H1 (cell line): ENCODE measurements at regions not wholly inside any gene's neighbourhood (a gene's known extent, or its start where the extent isn't known, plus 50 kb on each side); places are given as distances from the start of the nearest gene placed in this dataset.

Experiments
- CTCF ChIA-PET: fragments of 300-600 bp; sonication (Branson Sonifier 250); formaldehyde crosslinking; loops from one replicate; lab custom pipeline; 2021; ENCODE audit not compliant: partially characterized antibody; lab: Charles Lee
- POLR2A ChIA-PET: fragments of 300-600 bp; sonication (Branson Sonifier 250); formaldehyde crosslinking; loops from one replicate; lab custom pipeline; 2021; ENCODE audit warnings: inconsistent platforms; ENCODE audit not compliant: partially characterized antibody; lab: Charles Lee
- DNase-seq, 2 experiments: peaks; one replicate each; pipeline versions ENCODE4 v3.0.0 to v3.0.0-alpha.2; 2010 to 2022; ENCODE audit warnings: low spot score in 2 of 2, low read depth in 1 of 2, mixed read lengths in 1 of 2
- FAIRE-seq: peaks from 2 replicates; lab custom pipeline; 2011; peaks lifted over from hg19 to GRCh38; lab: Jason Lieb, UNC
- H2AFZ ChIP-seq: 2 replicates; pipeline ENCODE4 v1.8.1; 2012; ENCODE audit warnings: low read length, inconsistent platforms
- H2AK5ac ChIP-seq: 2 replicates; pipeline ENCODE4 v1.6.1; 2013; ENCODE audit warnings: low read depth, low read length
- H2BK120ac ChIP-seq: replicated peaks from 2 replicates; pipeline ENCODE3; 2013; ENCODE audit warnings: low read depth, low read length, inconsistent platforms
- H2BK12ac ChIP-seq: 2 replicates; pipeline ENCODE4 v1.6.1; 2013; ENCODE audit warnings: low read depth, low read length
- H2BK15ac ChIP-seq: 2 replicates; pipeline ENCODE4 v1.6.1; 2013; ENCODE audit warnings: low read length
- H2BK20ac ChIP-seq: 2 replicates; pipeline ENCODE4 v1.6.1; 2013; ENCODE audit warnings: low read length
- H2BK5ac ChIP-seq: 2 replicates; pipeline ENCODE4 v1.6.1; 2013; ENCODE audit warnings: low read depth, low read length
- H3K14ac ChIP-seq: 2 replicates; pipeline ENCODE4 v1.6.1; 2013; ENCODE audit warnings: inconsistent platforms; ENCODE audit not compliant: insufficient read length
- H3K18ac ChIP-seq: 2 replicates; pipeline ENCODE4 v1.6.1; 2013; ENCODE audit warnings: low read length; ENCODE audit errors: extremely low read depth
- H3K23ac ChIP-seq: 2 replicates; pipeline ENCODE4 v1.6.1; 2013; ENCODE audit warnings: inconsistent platforms; ENCODE audit not compliant: insufficient read length
- H3K23me2 ChIP-seq: 2 replicates; pipeline ENCODE4 v1.6.1; 2013; ENCODE audit warnings: low read depth, low read length
- H3K27ac ChIP-seq: 2 replicates; pipeline ENCODE4 v1.6.1; 2011; ENCODE audit warnings: low read depth, low read length, inconsistent platforms
- H3K27me3 ChIP-seq, 4 experiments: replicated peaks in 1 of 4; 1 replicate in 1 of 4; 2 replicates in 3 of 4; pipeline versions ENCODE4 v1.6.1 to v1.8.1; 2011 to 2013; ENCODE audit warnings: low read length in 3 of 4, mild to moderate bottlenecking in 3 of 4, inconsistent platforms in 2 of 4, mixed read lengths in 2 of 4, moderate library complexity in 1 of 4; ENCODE audit not compliant: control insufficient read depth in 3 of 4, insufficient read depth in 3 of 4; ENCODE audit errors: extremely low read depth in 1 of 4
- H3K36me3 ChIP-seq, 4 experiments: 2 replicates each; pipeline versions ENCODE4 v1.6.1 to v1.8.1; 2011 to 2013; ENCODE audit warnings: mild to moderate bottlenecking in 4 of 4, low read length in 3 of 4, moderate library complexity in 2 of 4, control low read depth in 1 of 4, inconsistent platforms in 1 of 4; ENCODE audit not compliant: insufficient read depth in 4 of 4, control insufficient read depth in 2 of 4
- H3K4ac ChIP-seq: replicated peaks from 2 replicates; pipeline ENCODE3; 2013; ENCODE audit warnings: low read length, low read depth, mixed read lengths, inconsistent platforms; ENCODE audit not compliant: insufficient read length
- H3K4me1 ChIP-seq, 4 experiments: replicated peaks in 1 of 4; 1 replicate in 1 of 4; 2 replicates in 3 of 4; pipeline versions ENCODE4 v1.6.1 to v1.8.1; 2011 to 2013; ENCODE audit warnings: low read length in 3 of 4, inconsistent platforms in 2 of 4, mixed read lengths in 1 of 4; ENCODE audit not compliant: insufficient read depth in 4 of 4, control insufficient read depth in 3 of 4
- H3K4me2 ChIP-seq, 2 experiments: 2 replicates each; pipeline versions ENCODE4 v1.6.1 to v1.8.1; 2011 to 2013; ENCODE audit warnings: low read depth in 2 of 2, low read length in 2 of 2, control low read depth in 1 of 2, inconsistent platforms in 1 of 2, mild to moderate bottlenecking in 1 of 2; ENCODE audit not compliant: insufficient read depth in 1 of 2
- H3K4me3 ChIP-seq, 4 experiments: fragments of 200-600, 300-600 bp in 1 of 4; sonication (generic), shearing (Covaris generic), sonication (Bioruptor Twin) in 1 of 4; 2 replicates each; pipeline versions ENCODE4 v1.5.1 to v1.8.1; 2011 to 2016; ENCODE audit warnings: low read length in 4 of 4, low read depth in 3 of 4, control low read depth in 2 of 4, inconsistent platforms in 2 of 4, mild to moderate bottlenecking in 2 of 4, mixed read lengths in 1 of 4, moderate library complexity in 1 of 4; ENCODE audit not compliant: insufficient read depth in 2 of 4; ENCODE audit errors: extremely low read depth in 1 of 4
- H3K56ac ChIP-seq: replicated peaks from 2 replicates; pipeline ENCODE3; 2013; ENCODE audit warnings: low read depth, mild to moderate bottlenecking, mixed read lengths, low read length, inconsistent platforms; ENCODE audit not compliant: insufficient read length
- H3K79me1 ChIP-seq: 2 replicates; pipeline ENCODE4 v1.6.1; 2013; ENCODE audit warnings: low read depth, low read length, control low read depth
- H3K79me2 ChIP-seq, 2 experiments: 2 replicates each; pipeline versions ENCODE4 v1.6.1 to v1.8.1; 2012 to 2013; ENCODE audit warnings: low read length in 2 of 2, mild to moderate bottlenecking in 2 of 2, inconsistent platforms in 1 of 2; ENCODE audit not compliant: insufficient read depth in 2 of 2, control insufficient read depth in 1 of 2
- H3K9ac ChIP-seq, 4 experiments: replicated peaks in 1 of 4; 1 replicate in 1 of 4; 2 replicates in 3 of 4; pipeline versions ENCODE4 v1.6.1 to v1.8.1; 2011 to 2013; ENCODE audit warnings: low read depth in 3 of 4, low read length in 3 of 4, control low read depth in 2 of 4, mild to moderate bottlenecking in 2 of 4, moderate library complexity in 2 of 4, inconsistent platforms in 1 of 4; ENCODE audit errors: extremely low read depth in 1 of 4
- H3K9me3 ChIP-seq, 2 experiments: 2 replicates each; pipeline versions ENCODE4 v1.6.1 to v1.8.1; 2012 to 2013; ENCODE audit warnings: mild to moderate bottlenecking in 2 of 2, moderate library complexity in 2 of 2, control low read depth in 1 of 2, inconsistent platforms in 1 of 2, low read depth in 1 of 2, low read length in 1 of 2, mixed read lengths in 1 of 2; ENCODE audit not compliant: insufficient read depth in 2 of 2
- H4K20me1 ChIP-seq, 2 experiments: replicated peaks in 1 of 2; 2 replicates each; pipeline versions ENCODE3 to v1.8.1; 2011 to 2013; ENCODE audit warnings: inconsistent platforms in 2 of 2, low read length in 2 of 2, mild to moderate bottlenecking in 1 of 2; ENCODE audit not compliant: insufficient read depth in 2 of 2, control insufficient read depth in 1 of 2
- H4K5ac ChIP-seq: 2 replicates; pipeline ENCODE4 v1.6.1; 2013; ENCODE audit warnings: low read length, low read depth, mixed read lengths, inconsistent platforms; ENCODE audit not compliant: insufficient read length
- H4K8ac ChIP-seq: 2 replicates; pipeline ENCODE4 v1.8.0; 2013; ENCODE audit warnings: mild to moderate bottlenecking, moderate library complexity, low read length, inconsistent platforms; ENCODE audit not compliant: insufficient read depth; ENCODE audit errors: extremely low read depth
- H4K91ac ChIP-seq: replicated peaks from 2 replicates; pipeline ENCODE3; 2013; ENCODE audit warnings: low read length, mixed read lengths, inconsistent platforms; ENCODE audit not compliant: insufficient read length
- CHD2 ChIP-seq: IDR thresholded peaks from 2 replicates; pipeline ENCODE4 v1.6.1; 2012; ENCODE audit warnings: low read length, improper control_type of control experiment
- YY1 ChIP-seq: IDR thresholded peaks from 2 replicates; pipeline ENCODE4 v1.6.1; 2011; ENCODE audit warnings: low read depth, mild to moderate bottlenecking, low read length
- WGBS, 2 experiments: shearing (Covaris generic) in 1 of 2; methylation state at CpG; one replicate each; pipeline versions ENCODE4 v1.1.6 to v1.1.7; 2013 to 2015; ENCODE audit warnings: low lambda C conversion rate in 2 of 2, mixed read lengths in 2 of 2, inconsistent platforms in 1 of 2, low coverage in 1 of 2, missing lambda C conversion rate in 1 of 2; ENCODE audit not compliant: insufficient replicate concordance in 2 of 2, insufficient coverage in 1 of 2, insufficient read length in 1 of 2; ENCODE audit errors: extremely low coverage in 1 of 2, missing lambda C conversion rate in 1 of 2; 5-methylcytosine and 5-hydroxymethylcytosine counted together

GRCh38 chr1:221154932-221155331, 275.7 kb downstream of the HLX start:
- no peak overlapping the region for H3K18ac ChIP-seq
- POLR2A ChIA-PET: no interaction called here
- H3K27ac ChIP-seq: no peak overlapping the region
- H3K79me1 ChIP-seq: no peaks in the 10 kb centered on the region
- H2BK15ac ChIP-seq: no peak overlapping the region
- no peak overlapping the region for H4K8ac ChIP-seq
- H2BK20ac ChIP-seq: no peak overlapping the region
- H3K9ac ChIP-seq: no peak overlapping the region
- FAIRE-seq (no peak), DNase-seq (no peak)
- H3K4me1 ChIP-seq: no peaks in the 10 kb centered on the region
- H3K36me3 ChIP-seq: no peaks in the 10 kb centered on the region
- H3K14ac ChIP-seq: no peak overlapping the region
- no peak overlapping the region for H4K91ac ChIP-seq
- no peak overlapping the region for H2AK5ac ChIP-seq
- no peaks in the 10 kb centered on the region for H3K23me2 ChIP-seq
- no peak overlapping the region for H2AFZ ChIP-seq
- H2BK120ac ChIP-seq: no peak overlapping the region
- H2BK5ac ChIP-seq: no peak overlapping the region
- H3K4me3 ChIP-seq: no peak overlapping the region
- 0 out of 4 replicates have a peak, but pooled peaks cover 0 to 3% of the 10 kb centered on the region in 2 experiments for H3K9me3 ChIP-seq
- TF ChIP-seq CHD2: no peak
- no peak for TF ChIP-seq YY1
- no peak overlapping the region for H2BK12ac ChIP-seq
- H3K27me3 ChIP-seq: no peaks in the 10 kb centered on the region
- H3K4me2 ChIP-seq: no peak overlapping the region
- H3K79me2 ChIP-seq: no peaks in the 10 kb centered on the region
- CTCF ChIA-PET: interaction anchor here (1.5 kb wide), 1 partner anchor 20 kb away, joined by 4 read pairs; no protein-coding TSS in a partner anchor
- no peak overlapping the region for H3K56ac ChIP-seq
- WGBS, 2 experiments: 94% methylated on average over 1 of the region's 1 CpG; no CpG with 5 or more reads in 1 of the 2 experiments
- no peak overlapping the region for H3K4ac ChIP-seq
- no peaks in the 10 kb centered on the region for H4K20me1 ChIP-seq
- H4K5ac ChIP-seq: no peak overlapping the region
- no peak overlapping the region for H3K23ac ChIP-seq
